GM23248 (cell line): ENCODE measurements at regions not wholly inside any gene's neighbourhood (a gene's known extent, or its start where the extent isn't known, plus 50 kb on each side); places are given as distances from the start of the nearest gene placed in this dataset.

Experiments used
- DNase-seq: peaks from one replicate; pipeline ENCODE4 v3.0.0-alpha.2; 2015
- H2AFZ ChIP-seq: fragments of 200-600 bp; sonication (generic); 2 replicates; pipeline ENCODE4 v1.6.1; 2016; ENCODE audit warnings: antibody characterized with exemption
- H3F3A ChIP-seq: fragments of 200-600 bp; sonication (generic); 2 replicates; pipeline ENCODE4 v1.6.1; 2016; ENCODE audit warnings: mild to moderate bottlenecking, antibody characterized with exemption, mixed run types; ENCODE audit not compliant: insufficient read depth
- H3K27ac ChIP-seq: fragments of 200-600 bp; sonication (generic); 2 replicates; pipeline ENCODE4 v1.5.1; 2016; ENCODE audit warnings: mild to moderate bottlenecking
- H3K27me3 ChIP-seq: fragments of 200-600 bp; sonication (generic); replicated peaks from 2 replicates; pipeline ENCODE4 v1.6.1; 2016; ENCODE audit warnings: mild to moderate bottlenecking; ENCODE audit not compliant: insufficient read depth
- H3K36me3 ChIP-seq: fragments of 200-600 bp; sonication (generic); 2 replicates; pipeline ENCODE4 v1.6.1; 2016; ENCODE audit warnings: low read depth, mild to moderate bottlenecking
- H3K4me1 ChIP-seq: fragments of 200-600 bp; sonication (generic); 2 replicates; pipeline ENCODE4 v1.6.1; 2016; ENCODE audit warnings: mild to moderate bottlenecking; ENCODE audit not compliant: insufficient read depth
- H3K4me2 ChIP-seq: fragments of 200-600 bp; sonication (generic); one replicate; pipeline ENCODE4 v1.6.1; 2016; ENCODE audit warnings: mild to moderate bottlenecking; ENCODE audit not compliant: unreplicated experiment
- H3K4me3 ChIP-seq: fragments of 200-600 bp; sonication (generic); 2 replicates; pipeline ENCODE4 v1.5.1; 2016; ENCODE audit warnings: mild to moderate bottlenecking
- H3K79me2 ChIP-seq: fragments of 200-600 bp; sonication (generic); 2 replicates; pipeline ENCODE4 v1.6.1; 2016; ENCODE audit warnings: mild to moderate bottlenecking; ENCODE audit not compliant: insufficient read depth
- H3K9ac ChIP-seq: fragments of 200-600 bp; sonication (generic); 2 replicates; pipeline ENCODE4 v1.6.1; 2016; ENCODE audit warnings: mild to moderate bottlenecking
- H3K9me2 ChIP-seq: fragments of 200-600 bp; sonication (generic); 2 replicates; pipeline ENCODE4 v1.6.1; 2016; ENCODE audit warnings: mixed run types, mild to moderate bottlenecking, moderate library complexity; ENCODE audit not compliant: insufficient read depth
- H3K9me3 ChIP-seq: fragments of 200-600 bp; sonication (generic); one replicate; pipeline ENCODE4 v1.6.1; 2017; ENCODE audit warnings: low read depth
- H4K20me1 ChIP-seq: fragments of 200-600 bp; sonication (generic); 2 replicates; pipeline ENCODE4 v1.6.0; 2016; ENCODE audit not compliant: insufficient read depth
- EZH2 ChIP-seq: fragments of 200-600 bp; sonication (generic); IDR thresholded peaks from 2 replicates; pipeline ENCODE4 v1.6.1; 2018; ENCODE audit warnings: antibody characterized with exemption, mild to moderate bottlenecking; ENCODE audit not compliant: insufficient read depth, poor library complexity, severe bottlenecking
- EZH2phosphoT487 ChIP-seq: fragments of 200-600 bp; sonication (generic); IDR thresholded peaks from 2 replicates; pipeline ENCODE4 v1.6.1; 2018; ENCODE audit warnings: antibody characterized with exemption, moderate library complexity, mild to moderate bottlenecking, low read depth; ENCODE audit not compliant: insufficient read depth
- WGBS, 2 experiments: methylation state at CpG; one replicate each; pipeline ENCODE4 v1.1.6; 2015 to 2017; ENCODE audit warnings: low lambda C conversion rate in 2 of 2, low coverage in 1 of 2; ENCODE audit errors: missing lambda C conversion rate in 2 of 2; 5-methylcytosine and 5-hydroxymethylcytosine counted together
- in situ Hi-C: fragments of 300-500 bp; cut with MboI; formaldehyde crosslinking; loops from 2 replicates; pipeline ENCODE4 v1.15.0; 2020

DNA sequence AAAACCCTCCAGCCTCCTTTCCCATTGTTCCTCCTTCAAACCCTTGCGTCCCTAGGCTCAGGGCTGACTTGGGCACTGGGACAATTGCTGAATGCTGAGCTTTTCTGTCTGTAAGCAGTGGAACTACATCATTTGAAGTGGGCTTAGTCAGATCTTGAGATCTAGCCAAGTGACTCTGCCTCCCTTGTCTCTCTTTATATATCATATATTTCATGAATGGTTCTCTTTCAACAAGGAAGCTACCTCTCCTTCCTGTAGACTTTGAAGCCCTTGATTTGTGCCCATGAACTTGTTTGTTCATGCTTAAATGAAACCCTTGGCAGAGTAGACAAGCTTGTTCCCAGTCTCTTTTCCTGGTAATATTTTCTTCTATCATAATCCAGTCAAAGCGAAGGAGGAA lies 60.0 kb upstream of the KIF13A start:
- in situ Hi-C loops: no loop called here
- Histone ChIP-seq H3K4me1 (peaks cover 9% of the 10 kb centered on the region), H3K79me2 (no peaks in the 10 kb centered on the region), H3K36me3 (no peaks in the 10 kb centered on the region), H3K4me2 (no peak overlapping the region), H2AFZ (no peak overlapping the region), H3K27ac (no peak overlapping the region), H3K9me2 (no peaks in the 10 kb centered on the region), H3K9ac (no peak overlapping the region), H3K9me3 (no peaks in the 10 kb centered on the region), H4K20me1 (no peaks in the 10 kb centered on the region), H3F3A (0 out of 2 replicates have a peak, but pooled peaks cover 5% of the 10 kb centered on the region), H3K4me3 (no peak overlapping the region), H3K27me3 (no peaks in the 10 kb centered on the region)
- DNase-seq: peak; percentile 75
- WGBS, 2 experiments: 98 to 100% methylated on average over 2 of the region's 2 CpGs
- TF ChIP-seq EZH2phosphoT487 (no peak), EZH2 (no peak)

DNA sequence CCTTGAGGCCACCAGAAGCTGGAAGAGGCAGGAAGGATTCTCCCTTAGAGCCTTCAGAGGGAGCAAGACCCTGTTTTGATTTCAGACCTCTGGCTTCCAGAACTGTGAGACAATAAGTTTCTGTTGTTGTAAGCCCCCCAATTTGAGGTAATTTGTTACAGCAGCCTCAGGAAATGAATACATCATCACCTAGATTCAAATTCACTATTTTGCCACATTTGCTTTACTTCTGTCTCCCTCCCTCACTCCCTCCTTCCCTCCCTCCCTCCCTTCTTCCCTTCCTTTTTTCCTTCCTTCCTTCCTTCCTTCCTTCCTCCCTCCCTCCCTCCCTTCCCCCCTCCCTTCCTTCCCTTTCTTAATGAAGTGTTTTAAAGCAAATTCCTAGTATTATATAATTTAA lies 58.1 kb upstream of the KIF13A start:
- TF ChIP-seq EZH2phosphoT487: no peak
- no peak for TF ChIP-seq EZH2
- peaks cover 9% of the 10 kb centered on the region for H3K4me1 ChIP-seq
- H3K9ac ChIP-seq: no peak overlapping the region
- no peak overlapping the region for H2AFZ ChIP-seq
- H3K4me3 ChIP-seq: no peak overlapping the region
- 0 out of 2 replicates have a peak, but pooled peaks cover 5% of the 10 kb centered on the region for H3F3A ChIP-seq
- H3K27ac ChIP-seq: no peak overlapping the region
- no peaks in the 10 kb centered on the region for H3K36me3 ChIP-seq
- H3K9me3 ChIP-seq: no peaks in the 10 kb centered on the region
- no peaks in the 10 kb centered on the region for H3K79me2 ChIP-seq
- DNase-seq: no peak
- H3K27me3 ChIP-seq: no peaks in the 10 kb centered on the region
- no peak overlapping the region for H3K4me2 ChIP-seq
- H4K20me1 ChIP-seq: no peaks in the 10 kb centered on the region
- H3K9me2 ChIP-seq: no peaks in the 10 kb centered on the region
- in situ Hi-C loops: no loop called here

DNA sequence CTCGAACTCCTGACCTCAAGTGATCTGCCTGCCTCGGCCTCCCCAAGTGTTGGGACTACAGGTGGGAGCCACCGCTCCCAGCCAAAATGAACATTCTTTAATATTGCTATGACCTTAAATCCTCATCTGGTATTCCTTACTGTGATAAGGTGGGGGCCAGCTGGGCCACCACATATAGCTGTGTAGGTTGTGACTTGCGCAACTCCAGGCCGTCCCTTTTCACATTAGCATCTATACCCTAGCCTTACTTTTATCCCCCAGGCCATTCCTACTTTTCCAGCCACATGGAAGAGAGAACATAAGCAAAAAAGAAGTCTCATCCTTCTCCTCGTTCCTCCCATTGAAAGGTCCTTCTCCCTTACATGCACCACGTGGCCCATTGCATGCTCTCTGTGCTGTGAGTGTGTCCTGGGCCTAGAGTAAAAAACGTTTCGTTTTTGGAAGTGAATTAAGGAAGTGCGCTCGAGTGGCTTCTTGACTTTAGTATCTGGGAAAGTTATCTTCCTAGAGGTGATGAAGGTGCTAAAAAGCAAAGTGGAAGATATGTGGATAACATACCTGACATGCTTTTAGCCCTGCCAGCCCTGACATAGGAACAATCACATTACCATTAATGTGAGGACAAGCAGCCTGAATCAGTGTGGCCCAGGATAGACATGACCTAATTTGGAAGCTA lies 56.8 kb upstream of the KIF13A start:
- H3K4me1 ChIP-seq: peaks cover 9% of the 10 kb centered on the region
- H3K9me3 ChIP-seq: no peaks in the 10 kb centered on the region
- no peaks in the 10 kb centered on the region for H3K9me2 ChIP-seq
- H3F3A ChIP-seq: peaks cover 5% of the 10 kb centered on the region; the same call in 1 of the 2 replicates
- no peaks in the 10 kb centered on the region for H4K20me1 ChIP-seq
- no peaks in the 10 kb centered on the region for H3K79me2 ChIP-seq
- 82 to 84% methylated on average over 11 of the region's 11 CpGs for WGBS, 2 experiments
- H3K27ac ChIP-seq: no peak overlapping the region
- H3K4me2 ChIP-seq: no peak overlapping the region
- no peaks in the 10 kb centered on the region for H3K27me3 ChIP-seq
- in situ Hi-C loops: no loop called here
- no peak overlapping the region for H3K9ac ChIP-seq
- H2AFZ ChIP-seq: no peak overlapping the region; the same call in 1 of the 2 replicates
- no peak for DNase-seq
- TF ChIP-seq EZH2phosphoT487 (no peak), EZH2 (no peak)
- no peaks in the 10 kb centered on the region for H3K36me3 ChIP-seq
- H3K4me3 ChIP-seq: no peak overlapping the region

DNA sequence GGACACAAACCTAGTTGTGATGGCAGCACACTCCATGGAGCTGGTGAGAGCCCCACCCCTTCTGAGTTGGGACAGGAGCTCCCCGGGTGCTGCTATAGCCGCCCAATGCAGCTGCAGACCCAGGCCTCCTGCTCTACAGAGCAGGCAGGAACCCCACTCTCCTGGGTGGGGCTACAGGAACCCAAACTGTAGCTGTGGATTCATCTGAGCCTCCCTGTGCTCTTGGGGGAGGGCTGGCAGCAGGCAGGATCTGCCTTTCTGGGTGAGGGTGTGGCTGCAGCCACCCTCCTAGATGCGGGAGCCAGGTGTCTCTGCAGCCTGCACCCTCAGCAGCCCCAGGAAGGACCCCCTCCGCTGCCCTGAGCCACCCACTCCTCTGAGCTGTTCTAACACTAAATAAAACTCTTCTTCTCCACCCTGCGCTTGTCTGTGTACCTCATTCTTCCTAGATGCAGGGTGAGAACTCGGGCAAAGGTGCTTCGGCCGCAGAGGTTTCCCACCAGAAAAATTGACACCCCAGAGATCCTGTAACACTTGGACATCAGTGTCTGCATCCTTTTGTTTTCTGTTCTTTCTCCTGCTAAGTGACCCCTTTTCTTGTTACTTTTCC lies 55.2 kb upstream of the KIF13A start:
- Histone ChIP-seq H3K27ac (peak overlapping the region; percentile 75; the same call in 1 of the 2 replicates), H3K9ac (peak overlapping the region; percentile 52; the same call in 1 of the 2 replicates), H4K20me1 (no peaks in the 10 kb centered on the region), H3K9me2 (no peaks in the 10 kb centered on the region), H3K9me3 (no peaks in the 10 kb centered on the region), H3K79me2 (no peaks in the 10 kb centered on the region), H3K27me3 (no peaks in the 10 kb centered on the region), H2AFZ (peak overlapping the region; percentile 83), H3K4me1 (peaks cover 12% of the 10 kb centered on the region), H3K36me3 (no peaks in the 10 kb centered on the region), H3K4me3 (no peak overlapping the region), H3K4me2 (peak overlapping the region; percentile 47), H3F3A (peaks cover 12% of the 10 kb centered on the region; the same call in 1 of the 2 replicates)
- no peak for TF ChIP-seq EZH2phosphoT487
- TF ChIP-seq EZH2: no peak
- 69 to 70% methylated on average over 8 of the region's 8 CpGs for WGBS, 2 experiments
- DNase-seq: no peak
- in situ Hi-C loops: no loop called here
